K562 (cell line): ENCODE measurements at regions not wholly inside any gene's neighbourhood (a gene's known extent, or its start where the extent isn't known, plus 50 kb on each side); places are given as distances from the start of the nearest gene placed in this dataset.

Experiments
- CHCHD3 ChIP-seq: fragments of 250-450 bp; sonication (Bioruptor Pico); IDR thresholded peaks from 2 replicates; pipeline ENCODE4 v2.1.2; 2022; ENCODE audit warnings: mild to moderate bottlenecking
- CHD2 ChIP-seq: IDR thresholded peaks from 2 replicates; pipeline ENCODE4 v1.6.1; 2011; ENCODE audit warnings: low read depth, low read length
- COPS2 ChIP-seq: fragments of 450-650 bp; conservative IDR thresholded peaks from 2 replicates; pipeline ENCODE4 v1.6.1; 2016; ENCODE audit warnings: mild to moderate bottlenecking, moderate library complexity
- CTBP1 ChIP-seq: fragments of 450-650 bp; IDR thresholded peaks from 2 replicates; pipeline ENCODE4 v1.6.1; 2016; ENCODE audit warnings: borderline replicate concordance
- DNMT1 ChIP-seq: fragments of 450-650 bp; IDR thresholded peaks from 2 replicates; pipeline ENCODE4 v1.6.1; 2016; ENCODE audit warnings: antibody characterized with exemption, mild to moderate bottlenecking
- HDAC6 ChIP-seq: IDR thresholded peaks from 2 replicates; pipeline ENCODE4 v1.6.1; 2012; ENCODE audit warnings: low read depth, mild to moderate bottlenecking, control low read depth, inconsistent platforms, low read length, moderate library complexity
- HIVEP1 ChIP-seq: fragments of 250-450 bp; sonication (Bioruptor Pico); IDR thresholded peaks from 2 replicates; pipeline ENCODE4 v1.4.0; 2020; ENCODE audit warnings: mild to moderate bottlenecking
- HNRNPL ChIP-seq: fragments of 200-400 bp; formaldehyde crosslinking; IDR thresholded peaks from 2 replicates; pipeline ENCODE4 v1.6.1; 2017; ENCODE audit warnings: low read depth, mild to moderate bottlenecking, low read length
- HOMEZ ChIP-seq: fragments of 250-450 bp; sonication (Bioruptor Pico); IDR thresholded peaks from 2 replicates; pipeline ENCODE4 v1.4.0; 2020; ENCODE audit warnings: mild to moderate bottlenecking, moderate library complexity
- KAT7 ChIP-seq: sonication (generic); formaldehyde crosslinking; IDR thresholded peaks from 2 replicates; pipeline ENCODE4 v1.8.0; 2022; ENCODE audit warnings: missing genetic modification reagents, mild to moderate bottlenecking, borderline replicate concordance
- KDM5B ChIP-seq: fragments of 200-600 bp; sonication (generic); IDR thresholded peaks from 2 replicates; pipeline ENCODE4 v1.6.1; 2012; ENCODE audit warnings: low read depth, mild to moderate bottlenecking, moderate library complexity, low read length, control low read depth, inconsistent platforms; ENCODE audit not compliant: insufficient replicate concordance
- KLF6 ChIP-seq: fragments of 250-450 bp; sonication (Bioruptor Pico); IDR thresholded peaks from 2 replicates; pipeline ENCODE4 v1.4.0; 2020; ENCODE audit warnings: mild to moderate bottlenecking, moderate library complexity, borderline replicate concordance
- L3MBTL2 ChIP-seq: fragments of 450-650 bp; IDR thresholded peaks from 2 replicates; pipeline ENCODE4 v1.6.1; 2016; ENCODE audit warnings: mild to moderate bottlenecking, moderate library complexity
- MBD1 ChIP-seq: fragments of 250-450 bp; sonication (Bioruptor Pico); IDR thresholded peaks from 2 replicates; pipeline ENCODE4 v1.8.0; 2022; ENCODE audit warnings: inconsistent platforms
- NFE2L1 ChIP-seq: fragments of 450-650 bp; IDR thresholded peaks from 2 replicates; pipeline ENCODE4 v1.6.1; 2016; ENCODE audit warnings: missing genetic modification characterization, low read depth, mild to moderate bottlenecking, missing compliant biosample characterization, moderate library complexity, borderline replicate concordance
- NFRKB ChIP-seq: fragments of 450-650 bp; IDR thresholded peaks from 2 replicates; pipeline ENCODE4 v1.6.1; 2016; ENCODE audit warnings: low read depth
- PHF8 ChIP-seq: fragments of 200-600 bp; sonication (generic); IDR thresholded peaks from 2 replicates; pipeline ENCODE4 v1.6.1; 2012; ENCODE audit warnings: mixed run types, mild to moderate bottlenecking, inconsistent platforms, low read length, moderate library complexity, borderline replicate concordance
- SRSF7 ChIP-seq: fragments of 200-400 bp; formaldehyde crosslinking; optimal IDR thresholded peaks from 2 replicates; pipeline ENCODE3; 2017; ENCODE audit warnings: mild to moderate bottlenecking, low read depth, low read length
- ZBTB43 ChIP-seq: sonication (generic); formaldehyde crosslinking; IDR thresholded peaks from 2 replicates; pipeline ENCODE4 v1.8.0; 2023; ENCODE audit warnings: mild to moderate bottlenecking, missing genetic modification reagents
- ZEB2 ChIP-seq: fragments of 450-650 bp; IDR thresholded peaks from 2 replicates; pipeline ENCODE4 v1.6.1; 2016
- ZNF699 ChIP-seq: fragments of 250-450 bp; sonication (Bioruptor Pico); IDR thresholded peaks from 2 replicates; pipeline ENCODE4 v1.8.0; 2021; ENCODE audit warnings: mild to moderate bottlenecking, moderate library complexity; ENCODE audit not compliant: insufficient replicate concordance
- ZNF77 ChIP-seq: fragments of 250-450 bp; sonication (Bioruptor Pico); IDR thresholded peaks from 2 replicates; pipeline ENCODE4 v1.5.0; 2020
- TF ChIP-seq, protein P1 (sequence below): sonication (generic); formaldehyde crosslinking; IDR thresholded peaks from 2 replicates; pipeline ENCODE4 v1.4.0; 2020; ENCODE audit warnings: mild to moderate bottlenecking, missing genetic modification reagents

- TF ChIP-seq SRSF7, result no peak
- TF ChIP-seq NFRKB, result peak; percentile 26
- TF ChIP-seq, protein P1, sequence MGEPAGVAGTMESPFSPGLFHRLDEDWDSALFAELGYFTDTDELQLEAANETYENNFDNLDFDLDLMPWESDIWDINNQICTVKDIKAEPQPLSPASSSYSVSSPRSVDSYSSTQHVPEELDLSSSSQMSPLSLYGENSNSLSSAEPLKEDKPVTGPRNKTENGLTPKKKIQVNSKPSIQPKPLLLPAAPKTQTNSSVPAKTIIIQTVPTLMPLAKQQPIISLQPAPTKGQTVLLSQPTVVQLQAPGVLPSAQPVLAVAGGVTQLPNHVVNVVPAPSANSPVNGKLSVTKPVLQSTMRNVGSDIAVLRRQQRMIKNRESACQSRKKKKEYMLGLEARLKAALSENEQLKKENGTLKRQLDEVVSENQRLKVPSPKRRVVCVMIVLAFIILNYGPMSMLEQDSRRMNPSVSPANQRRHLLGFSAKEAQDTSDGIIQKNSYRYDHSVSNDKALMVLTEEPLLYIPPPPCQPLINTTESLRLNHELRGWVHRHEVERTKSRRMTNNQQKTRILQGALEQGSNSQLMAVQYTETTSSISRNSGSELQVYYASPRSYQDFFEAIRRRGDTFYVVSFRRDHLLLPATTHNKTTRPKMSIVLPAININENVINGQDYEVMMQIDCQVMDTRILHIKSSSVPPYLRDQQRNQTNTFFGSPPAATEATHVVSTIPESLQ (CRISPR knock-in tag), result 0 out of 2 replicates have a peak, but pooled peaks have one; percentile 40
- TF ChIP-seq COPS2, result no peak
- TF ChIP-seq ZNF77 (CRISPR knock-in tag), result no peak
- TF ChIP-seq KDM5B, result peak; percentile 72
- no peak for TF ChIP-seq ZNF699 (CRISPR knock-in tag)
- peak; percentile 33; the same call in 1 of the 2 replicates for TF ChIP-seq PHF8
- TF ChIP-seq ZBTB43 (CRISPR knock-in tag), result no peak
- no peak for TF ChIP-seq KLF6 (CRISPR knock-in tag)
- TF ChIP-seq CHD2, result no peak
- no peak for TF ChIP-seq HNRNPL
- no peak for TF ChIP-seq MBD1 (CRISPR knock-in tag)
- TF ChIP-seq L3MBTL2, result peak; percentile 26; the same call in 1 of the 2 replicates
- TF ChIP-seq CHCHD3 (CRISPR knock-in tag), result no peak
- no peak for TF ChIP-seq DNMT1
- no peak for TF ChIP-seq KAT7
- TF ChIP-seq HIVEP1, result no peak
- TF ChIP-seq ZEB2, result no peak
- TF ChIP-seq HDAC6, result no peak
- no peak for TF ChIP-seq NFE2L1 (tag)
- TF ChIP-seq HOMEZ, result no peak
- peak; percentile 10; the same call in 1 of the 2 replicates for TF ChIP-seq CTBP1
These were observed 159.6 kb upstream of the ZNF217 start (continued) for GRCh38 chr20:53752971-53753879.
